Choroid plexus epithelial cell (primary cell): ENCODE measurements at regions not wholly inside any gene's neighbourhood (a gene's known extent, or its start where the extent isn't known, plus 50 kb on each side); places are given as distances from the start of the nearest gene placed in this dataset.

ENCODE experiments used
- DNase-seq: peaks from one replicate; pipeline ENCODE4 v3.0.0-alpha.2; 2010; ENCODE audit warnings: low read depth
- H3K4me3 ChIP-seq: 2 replicates; pipeline ENCODE4 v1.5.1; 2011; ENCODE audit warnings: low read depth, mild to moderate bottlenecking, control low read depth, low read length, moderate library complexity
- TF ChIP-seq, protein P1 (sequence below): conservative IDR thresholded peaks from 2 replicates; pipeline ENCODE4 v1.5.1; 2011; ENCODE audit warnings: low read depth, mild to moderate bottlenecking, control low read depth, inconsistent platforms, low read length, moderate library complexity

DNA sequence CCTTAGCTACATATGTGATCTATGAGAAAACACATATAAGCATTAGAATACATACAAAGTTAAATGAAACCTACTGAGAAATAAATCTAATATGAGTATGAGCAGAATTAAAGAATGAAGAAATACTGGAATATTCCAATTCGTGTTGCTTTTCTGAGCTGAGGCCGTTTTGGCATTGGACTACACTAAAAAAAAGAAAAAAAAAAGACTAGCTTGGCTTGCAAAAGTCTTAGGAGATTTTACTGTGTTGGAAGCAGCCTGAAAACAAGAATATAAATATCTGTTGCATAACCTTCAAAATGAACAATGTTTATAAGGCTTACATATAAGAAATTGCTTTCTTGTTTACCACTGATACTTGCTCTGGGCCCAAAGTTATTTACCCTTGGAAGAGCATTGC lies 562.8 kb downstream of the TMEM182 start:
- DNase-seq = no peak
- no peak overlapping the region for H3K4me3 ChIP-seq
- TF ChIP-seq, protein P1, sequence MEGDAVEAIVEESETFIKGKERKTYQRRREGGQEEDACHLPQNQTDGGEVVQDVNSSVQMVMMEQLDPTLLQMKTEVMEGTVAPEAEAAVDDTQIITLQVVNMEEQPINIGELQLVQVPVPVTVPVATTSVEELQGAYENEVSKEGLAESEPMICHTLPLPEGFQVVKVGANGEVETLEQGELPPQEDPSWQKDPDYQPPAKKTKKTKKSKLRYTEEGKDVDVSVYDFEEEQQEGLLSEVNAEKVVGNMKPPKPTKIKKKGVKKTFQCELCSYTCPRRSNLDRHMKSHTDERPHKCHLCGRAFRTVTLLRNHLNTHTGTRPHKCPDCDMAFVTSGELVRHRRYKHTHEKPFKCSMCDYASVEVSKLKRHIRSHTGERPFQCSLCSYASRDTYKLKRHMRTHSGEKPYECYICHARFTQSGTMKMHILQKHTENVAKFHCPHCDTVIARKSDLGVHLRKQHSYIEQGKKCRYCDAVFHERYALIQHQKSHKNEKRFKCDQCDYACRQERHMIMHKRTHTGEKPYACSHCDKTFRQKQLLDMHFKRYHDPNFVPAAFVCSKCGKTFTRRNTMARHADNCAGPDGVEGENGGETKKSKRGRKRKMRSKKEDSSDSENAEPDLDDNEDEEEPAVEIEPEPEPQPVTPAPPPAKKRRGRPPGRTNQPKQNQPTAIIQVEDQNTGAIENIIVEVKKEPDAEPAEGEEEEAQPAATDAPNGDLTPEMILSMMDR = no peak

DNA sequence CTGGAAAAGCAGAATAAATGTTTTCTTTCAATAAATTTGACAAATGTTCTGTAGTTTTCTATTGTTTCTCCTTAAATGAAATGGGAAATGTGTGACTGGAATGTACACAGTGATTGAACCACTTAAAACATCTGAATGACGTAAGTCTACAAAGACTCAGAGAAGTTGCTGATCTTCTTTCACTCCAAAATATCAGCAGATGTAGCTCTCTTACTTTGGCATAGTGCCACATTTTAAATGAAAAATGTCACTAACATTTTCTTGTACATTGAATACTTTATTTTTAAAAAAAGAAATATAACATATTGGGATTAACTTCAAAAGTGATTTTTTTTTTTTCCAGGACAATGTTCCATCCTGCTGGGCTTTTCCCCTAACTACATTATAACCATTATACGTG lies 565.6 kb downstream of the TMEM182 start:
- TF ChIP-seq, protein P1 = no peak
- no peak for DNase-seq
- no peak overlapping the region for H3K4me3 ChIP-seq

DNA sequence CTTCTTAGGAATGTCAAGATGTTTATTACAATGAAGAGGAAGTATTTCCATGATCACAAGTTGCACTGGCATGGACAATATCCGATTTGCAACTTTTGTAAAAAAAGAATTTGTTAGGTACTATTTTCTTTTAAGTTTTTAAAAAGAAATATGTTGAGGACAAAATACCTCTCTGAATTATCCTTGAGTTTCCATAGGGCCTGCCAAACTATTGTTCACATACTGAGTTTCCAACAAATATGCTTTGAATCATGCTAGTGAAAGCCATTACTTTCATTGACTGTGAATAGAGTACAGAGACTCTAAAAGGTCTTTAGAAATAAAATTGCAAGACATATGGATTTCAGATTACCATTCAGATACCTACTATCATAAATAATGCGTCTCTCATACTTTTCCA lies 566.1 kb downstream of the TMEM182 start:
- TF ChIP-seq, protein P1 = no peak
- no peak overlapping the region for H3K4me3 ChIP-seq
- DNase-seq = no peak

DNA sequence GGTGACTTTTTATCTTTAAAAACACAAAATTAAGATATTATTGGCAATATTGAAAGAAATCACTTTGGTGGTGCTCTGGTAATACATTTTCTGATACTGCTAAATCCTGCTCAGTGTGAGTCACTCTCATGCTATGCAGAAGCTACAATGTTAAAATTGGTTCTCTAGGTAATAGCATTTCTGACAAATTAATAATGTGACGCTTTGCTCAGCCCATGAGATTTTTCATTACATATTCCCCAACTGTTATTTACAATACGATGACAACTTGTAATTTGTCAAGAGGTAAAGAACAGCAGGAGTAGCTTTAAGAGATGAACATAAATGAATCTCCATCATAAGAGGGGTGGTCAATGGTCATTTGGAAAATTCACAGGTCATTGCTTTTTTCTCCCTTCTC lies 573.6 kb downstream of the TMEM182 start:
- TF ChIP-seq, protein P1 = no peak
- DNase-seq = no peak
- no peak overlapping the region for H3K4me3 ChIP-seq

DNA sequence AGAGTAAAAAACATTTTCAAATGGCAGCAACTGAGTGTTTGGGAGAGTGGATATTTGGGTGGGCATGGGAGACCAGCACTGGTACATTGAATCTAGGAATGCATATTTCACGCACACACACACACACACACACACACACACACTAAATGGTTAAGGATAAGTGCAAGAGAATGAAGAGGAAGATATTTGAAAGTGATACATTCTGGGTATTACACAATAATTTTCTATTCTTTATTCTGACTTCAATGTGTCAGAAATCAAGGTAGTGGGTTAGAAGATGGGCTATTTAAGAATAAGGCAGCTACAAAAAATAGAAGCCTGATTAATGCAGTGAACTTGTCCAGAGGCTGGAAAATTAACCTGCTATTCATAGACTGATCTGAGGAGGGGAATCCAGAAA lies 577.0 kb downstream of the TMEM182 start:
- H3K4me3 ChIP-seq = no peak overlapping the region
- TF ChIP-seq, protein P1 = no peak
- no peak for DNase-seq

DNA sequence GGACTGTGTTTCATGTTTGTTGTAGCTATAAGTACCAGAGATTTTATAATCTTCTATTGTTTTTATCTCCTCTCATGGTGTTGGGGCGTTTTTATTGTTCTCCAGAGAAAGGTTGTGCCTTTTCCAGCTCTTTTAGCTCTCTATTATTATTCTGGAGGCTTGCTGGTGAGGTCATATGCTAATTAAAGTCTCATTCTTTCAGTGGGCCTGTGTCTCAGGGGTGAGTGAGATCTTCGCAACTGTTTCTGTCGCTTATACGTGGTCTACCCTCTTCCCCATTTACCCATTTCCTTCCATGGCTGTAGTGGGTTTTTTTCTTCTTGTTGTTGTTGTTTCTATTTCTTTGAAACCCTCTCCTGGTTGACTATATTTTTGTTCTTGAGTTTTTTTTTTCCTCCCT lies 584.9 kb downstream of the TMEM182 start:
- no peak overlapping the region for H3K4me3 ChIP-seq
- TF ChIP-seq, protein P1 = no peak
- DNase-seq = no peak

DNA sequence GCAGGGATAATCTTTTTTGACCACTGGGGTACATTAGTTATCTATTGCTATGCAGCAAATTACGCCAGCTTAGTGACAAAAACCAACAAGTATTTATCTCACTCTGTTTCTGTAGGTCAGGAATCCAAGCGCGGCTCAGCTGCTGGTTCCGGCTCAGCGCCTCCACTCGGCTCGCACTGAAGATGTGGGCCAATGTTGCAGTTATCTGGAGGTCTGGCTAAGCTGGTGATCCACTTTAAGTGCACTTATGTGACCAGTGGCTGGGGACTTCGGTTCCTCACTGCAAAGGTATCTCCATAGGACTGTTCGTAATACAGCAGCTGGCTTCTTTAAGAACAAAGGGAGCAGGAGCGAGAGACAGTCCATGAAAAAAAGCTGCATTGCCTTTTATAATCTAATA lies 591.9 kb downstream of the TMEM182 start:
- no peak overlapping the region for H3K4me3 ChIP-seq
- TF ChIP-seq, protein P1 = no peak
- no peak for DNase-seq
